ENCODE measurements at regions not wholly inside any gene's neighbourhood (a gene's known extent, or its start where the extent isn't known, plus 50 kb on each side); places are given as distances from the start of the nearest gene placed in this dataset.

DNA sequence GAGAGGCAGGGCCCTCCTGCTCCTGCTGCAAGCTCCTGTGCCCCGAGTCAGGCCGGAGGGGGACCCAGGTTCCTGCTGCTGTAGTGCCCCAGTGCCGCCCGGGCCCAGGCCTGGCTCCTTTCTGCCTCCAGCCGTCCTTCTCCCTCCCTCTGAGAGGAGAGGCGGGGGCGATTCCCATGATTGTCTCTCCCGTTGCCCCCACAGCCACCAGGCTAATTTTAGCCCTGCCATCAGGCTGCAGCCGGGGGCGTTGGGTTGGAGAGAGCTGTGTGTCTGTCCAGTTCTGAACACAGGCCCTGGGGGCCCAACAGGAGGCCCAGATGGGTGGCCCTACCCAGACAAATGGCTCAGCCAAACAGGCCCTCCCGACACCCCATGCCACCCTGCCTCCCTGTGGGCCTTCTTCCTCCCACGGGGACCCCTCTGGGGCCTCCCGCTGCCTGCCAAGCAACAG is 214.8 kb downstream of the TBC1D2B start:
- TF ChIP-seq, protein P1, sequence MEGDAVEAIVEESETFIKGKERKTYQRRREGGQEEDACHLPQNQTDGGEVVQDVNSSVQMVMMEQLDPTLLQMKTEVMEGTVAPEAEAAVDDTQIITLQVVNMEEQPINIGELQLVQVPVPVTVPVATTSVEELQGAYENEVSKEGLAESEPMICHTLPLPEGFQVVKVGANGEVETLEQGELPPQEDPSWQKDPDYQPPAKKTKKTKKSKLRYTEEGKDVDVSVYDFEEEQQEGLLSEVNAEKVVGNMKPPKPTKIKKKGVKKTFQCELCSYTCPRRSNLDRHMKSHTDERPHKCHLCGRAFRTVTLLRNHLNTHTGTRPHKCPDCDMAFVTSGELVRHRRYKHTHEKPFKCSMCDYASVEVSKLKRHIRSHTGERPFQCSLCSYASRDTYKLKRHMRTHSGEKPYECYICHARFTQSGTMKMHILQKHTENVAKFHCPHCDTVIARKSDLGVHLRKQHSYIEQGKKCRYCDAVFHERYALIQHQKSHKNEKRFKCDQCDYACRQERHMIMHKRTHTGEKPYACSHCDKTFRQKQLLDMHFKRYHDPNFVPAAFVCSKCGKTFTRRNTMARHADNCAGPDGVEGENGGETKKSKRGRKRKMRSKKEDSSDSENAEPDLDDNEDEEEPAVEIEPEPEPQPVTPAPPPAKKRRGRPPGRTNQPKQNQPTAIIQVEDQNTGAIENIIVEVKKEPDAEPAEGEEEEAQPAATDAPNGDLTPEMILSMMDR (IDR thresholded peaks at IDR 0.05) = no peak
- TF ChIP-seq EZH2 (IDR thresholded peaks at IDR 0.05; ENCODE audit: borderline replicate concordance, insufficient read depth, low read depth, low read length, poor library complexity, severe bottlenecking) = no peak

All from B cell (primary cell).